ENCODE measurements at regions not wholly inside any gene's neighbourhood (a gene's known extent, or its start where the extent isn't known, plus 50 kb on each side); places are given as distances from the start of the nearest gene placed in this dataset.

DNA sequence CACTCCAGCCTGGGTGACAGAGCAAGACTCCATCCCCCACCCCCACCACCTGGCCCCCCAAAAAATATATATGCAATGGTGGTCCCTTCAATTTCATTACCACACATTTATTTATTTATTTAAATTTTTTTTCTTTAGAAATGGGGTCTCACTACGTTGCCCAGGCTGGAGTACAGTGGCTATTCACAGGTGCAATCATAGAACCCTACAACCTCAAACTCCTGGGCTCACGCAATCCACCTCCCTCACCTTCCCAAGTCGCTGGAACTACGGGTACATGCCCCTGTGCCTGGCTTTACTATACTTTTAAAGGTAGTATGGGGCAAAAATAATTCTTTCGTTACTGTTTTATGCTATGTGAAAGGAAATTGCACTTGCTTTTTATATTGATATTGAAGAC is 50.9 kb upstream of the EP300 start:
- Histone ChIP-seq H3K27me3 (replicated peaks in 1 of 2; ENCODE audit: control insufficient read depth in 2 of 2, insufficient read depth in 2 of 2, low read length in 1 of 2) (no peaks in the 10 kb centered on the region), H3K4me2 (ENCODE audit: control insufficient read depth, insufficient read depth) (no peak overlapping the region), H4K20me1 (ENCODE audit: control insufficient read depth, insufficient read depth) (no peaks in the 10 kb centered on the region), H3K79me2 (ENCODE audit: control insufficient read depth, insufficient read depth, low read length) (no peaks in the 10 kb centered on the region), H3K9ac (ENCODE audit: control insufficient read depth, insufficient read depth, low read length) (no peak overlapping the region), H3K4me3 (no peak overlapping the region), H3K27ac (ENCODE audit: control insufficient read depth, insufficient read depth) (no peak overlapping the region), H3K9me3 (replicated peaks; ENCODE audit: control insufficient read depth, insufficient read depth, low read length) (no peaks in the 10 kb centered on the region), H2AFZ (ENCODE audit: control insufficient read depth, low read depth, low read length) (no peak overlapping the region), H3K36me3 (ENCODE audit: control insufficient read depth in 2 of 2, insufficient read depth in 2 of 2, low read length in 1 of 2) (no peaks in the 10 kb centered on the region), H3K4me1 (ENCODE audit: control insufficient read depth, insufficient read depth, low read length) (no peaks in the 10 kb centered on the region)
- DNase-seq (ENCODE audit: low read depth, low spot score) (no peak), ATAC-seq (no peak), FAIRE-seq (no peak)
- no TSS peak for BruUV-seq (replicated peaks)
- 41% methylated on average over 5 of the region's 5 CpGs for WGBS (ENCODE audit: insufficient coverage, insufficient replicate concordance, low lambda C conversion rate, missing lambda C conversion rate)
- POLR2A ChIA-PET, result no interaction called here
- intact Hi-C loops (cut with micrococcal nuclease; ENCODE audit: unreplicated experiment) (no loop called here), in situ Hi-C loops (cut with MboI) (no loop called here)
- RAD21 ChIA-PET (ENCODE audit: unreplicated experiment), result no interaction called here
- CTCF ChIA-PET, result no interaction called here
- SMC1A ChIA-PET (ENCODE audit: uncharacterized antibody, unreplicated experiment), result no interaction called here
- TF ChIP-seq TCF7 (IDR thresholded peaks at IDR 0.05; ENCODE audit: borderline replicate concordance), result no peak
- no peak for TF ChIP-seq ELK1 (IDR thresholded peaks at IDR 0.05; ENCODE audit: low read depth, low read length)
- TF ChIP-seq TARDBP (IDR thresholded peaks at IDR 0.05; ENCODE audit: borderline replicate concordance), result no peak
